HL-60 (cell line): ENCODE measurements at regions not wholly inside any gene's neighbourhood (a gene's known extent, or its start where the extent isn't known, plus 50 kb on each side); places are given as distances from the start of the nearest gene placed in this dataset.

Experiments used
- GABPA ChIP-seq: IDR thresholded peaks from 2 replicates; pipeline ENCODE4 v1.6.1; 2012; ENCODE audit warnings: low read depth
- POLR2AphosphoS5 ChIP-seq: IDR thresholded peaks from 2 replicates; pipeline ENCODE4 v1.6.1; 2012; ENCODE audit warnings: low read depth
- REST ChIP-seq: IDR thresholded peaks from 2 replicates; pipeline ENCODE4 v1.6.1; 2012; ENCODE audit warnings: low read depth; ENCODE audit not compliant: insufficient replicate concordance
- SPI1 ChIP-seq: IDR thresholded peaks from 2 replicates; pipeline ENCODE4 v1.6.1; 2012; ENCODE audit warnings: low read depth, mild to moderate bottlenecking, borderline replicate concordance
- TF ChIP-seq, protein P1 (sequence below): IDR thresholded peaks from one replicate; pipeline ENCODE4 v1.5.1; 2011; ENCODE audit warnings: low read length, control low read depth, inconsistent platforms; ENCODE audit not compliant: insufficient read depth

DNA sequence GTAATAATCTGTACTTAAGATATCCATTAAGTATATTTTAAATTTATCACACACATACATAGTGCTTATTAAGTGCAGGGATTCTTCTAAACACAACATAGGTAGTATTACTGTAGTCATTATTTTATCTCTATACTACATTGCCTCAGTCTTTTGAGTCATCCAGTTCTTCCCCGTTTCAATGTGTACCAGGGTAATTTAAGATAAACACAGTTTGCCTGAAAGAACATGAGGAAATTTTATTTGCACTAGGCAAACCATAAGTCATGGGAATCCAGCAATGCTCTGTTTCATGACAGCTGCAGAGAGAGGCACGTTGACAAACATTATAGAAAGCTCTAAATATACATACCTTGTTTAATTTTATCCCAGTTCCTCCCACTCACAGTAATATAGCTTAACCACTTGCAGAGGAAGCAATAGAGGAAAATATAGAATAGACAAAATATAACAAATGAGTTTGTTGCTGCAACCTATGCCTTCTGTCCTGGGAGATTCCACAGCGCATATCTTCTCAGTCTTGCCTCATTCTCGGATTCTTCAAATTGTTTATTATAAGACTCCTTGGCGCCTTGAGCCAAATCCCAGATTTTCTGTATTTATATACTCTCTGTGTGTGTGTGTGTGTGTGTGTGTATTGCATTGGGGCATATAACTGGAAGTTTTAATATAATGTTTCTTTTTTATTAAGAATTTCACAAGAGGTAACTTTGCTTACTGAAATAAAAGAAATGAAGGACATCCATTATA lies 258.6 kb downstream of the FAM133A start:
- TF ChIP-seq, protein P1, sequence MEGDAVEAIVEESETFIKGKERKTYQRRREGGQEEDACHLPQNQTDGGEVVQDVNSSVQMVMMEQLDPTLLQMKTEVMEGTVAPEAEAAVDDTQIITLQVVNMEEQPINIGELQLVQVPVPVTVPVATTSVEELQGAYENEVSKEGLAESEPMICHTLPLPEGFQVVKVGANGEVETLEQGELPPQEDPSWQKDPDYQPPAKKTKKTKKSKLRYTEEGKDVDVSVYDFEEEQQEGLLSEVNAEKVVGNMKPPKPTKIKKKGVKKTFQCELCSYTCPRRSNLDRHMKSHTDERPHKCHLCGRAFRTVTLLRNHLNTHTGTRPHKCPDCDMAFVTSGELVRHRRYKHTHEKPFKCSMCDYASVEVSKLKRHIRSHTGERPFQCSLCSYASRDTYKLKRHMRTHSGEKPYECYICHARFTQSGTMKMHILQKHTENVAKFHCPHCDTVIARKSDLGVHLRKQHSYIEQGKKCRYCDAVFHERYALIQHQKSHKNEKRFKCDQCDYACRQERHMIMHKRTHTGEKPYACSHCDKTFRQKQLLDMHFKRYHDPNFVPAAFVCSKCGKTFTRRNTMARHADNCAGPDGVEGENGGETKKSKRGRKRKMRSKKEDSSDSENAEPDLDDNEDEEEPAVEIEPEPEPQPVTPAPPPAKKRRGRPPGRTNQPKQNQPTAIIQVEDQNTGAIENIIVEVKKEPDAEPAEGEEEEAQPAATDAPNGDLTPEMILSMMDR: no peak
- TF ChIP-seq SPI1 (no peak), GABPA (no peak), POLR2AphosphoS5 (no peak), REST (no peak)
